Smooth muscle cell (in vitro differentiated cells): ENCODE measurements at regions not wholly inside any gene's neighbourhood (a gene's known extent, or its start where the extent isn't known, plus 50 kb on each side); places are given as distances from the start of the nearest gene placed in this dataset.

Source experiments
- DNase-seq: peaks from one replicate; lab custom pipeline; 2025; ENCODE audit not compliant: unreplicated experiment; lab: John Stamatoyannopoulos, UW
- H2AFZ ChIP-seq: fragments of 200-600 bp; sonication (generic); 2 replicates; pipeline ENCODE4 v1.6.0; 2016; ENCODE audit warnings: antibody characterized with exemption, low read depth, mild to moderate bottlenecking
- H3F3A ChIP-seq: fragments of 200-600 bp; sonication (generic); 2 replicates; pipeline ENCODE4 v1.6.0; 2017; ENCODE audit warnings: antibody characterized with exemption, low read depth
- H3K27ac ChIP-seq: fragments of 200-600 bp; sonication (generic); 2 replicates; pipeline ENCODE4 v1.5.1; 2016; ENCODE audit warnings: low read depth, mild to moderate bottlenecking
- H3K27me3 ChIP-seq: fragments of 200-600 bp; sonication (generic); 2 replicates; pipeline ENCODE4 v1.6.1; 2016; ENCODE audit warnings: low read depth, mild to moderate bottlenecking
- H3K36me3 ChIP-seq: fragments of 200-600 bp; sonication (generic); 2 replicates; pipeline ENCODE4 v1.5.1; 2016; ENCODE audit warnings: low read depth
- H3K4me1 ChIP-seq: fragments of 200-600 bp; sonication (generic); 2 replicates; pipeline ENCODE4 v1.5.1; 2016; ENCODE audit warnings: low read depth
- H3K4me2 ChIP-seq: fragments of 200-600 bp; sonication (generic); 2 replicates; pipeline ENCODE4 v1.6.0; 2016; ENCODE audit warnings: mild to moderate bottlenecking
- H3K4me3 ChIP-seq: fragments of 200-600 bp; sonication (generic); 2 replicates; pipeline ENCODE4 v1.5.1; 2016; ENCODE audit warnings: mild to moderate bottlenecking
- H3K79me2 ChIP-seq: fragments of 200-600 bp; sonication (generic); 2 replicates; pipeline ENCODE4 v1.6.0; 2016; ENCODE audit warnings: low read depth, mild to moderate bottlenecking
- H3K9ac ChIP-seq: fragments of 200-600 bp; sonication (generic); 2 replicates; pipeline ENCODE4 v1.6.0; 2016; ENCODE audit warnings: low read depth
- H3K9me3 ChIP-seq: fragments of 200-600 bp; sonication (generic); replicated peaks from 2 replicates; pipeline ENCODE4 v1.5.1; 2016; ENCODE audit warnings: low read depth
- H4K20me1 ChIP-seq: fragments of 200-600 bp; sonication (generic); 2 replicates; pipeline ENCODE4 v1.6.0; 2016; ENCODE audit warnings: low read depth
- WGBS: methylation state at CpG from one replicate; pipeline ENCODE4 v1.1.7; 2016; ENCODE audit warnings: low lambda C conversion rate; 5-methylcytosine and 5-hydroxymethylcytosine counted together
- TF ChIP-seq, protein P1 (sequence below): fragments of 200-600 bp; sonication (generic); IDR thresholded peaks from 2 replicates; pipeline ENCODE4 v1.5.1; 2017; ENCODE audit warnings: borderline replicate concordance, mild to moderate bottlenecking, antibody characterized with exemption; ENCODE audit not compliant: insufficient read depth, poor library complexity, severe bottlenecking

DNA sequence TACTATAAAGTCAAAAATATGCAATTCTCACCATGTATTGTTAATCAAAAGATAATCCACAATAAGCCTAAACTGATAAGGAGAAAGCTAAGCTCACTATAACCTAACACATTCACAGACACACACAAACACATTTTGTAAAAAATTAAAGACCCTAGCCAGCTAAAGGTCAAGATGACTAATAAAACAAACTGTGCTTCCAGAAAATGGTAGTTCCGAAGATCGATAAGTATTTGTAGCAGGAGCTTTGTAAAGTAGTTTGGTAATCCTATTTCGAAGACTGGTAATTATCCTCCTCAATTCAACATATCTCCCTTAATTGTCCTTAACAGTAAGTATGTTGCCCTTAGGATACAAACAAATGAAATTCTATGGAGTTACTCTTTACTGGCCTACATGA, 62.9 kb upstream of the CHMP2B start:
- H3K9me3 ChIP-seq, result no peaks in the 10 kb centered on the region
- no peaks in the 10 kb centered on the region for H3K36me3 ChIP-seq
- H3K4me3 ChIP-seq, result no peak overlapping the region
- H4K20me1 ChIP-seq, result no peaks in the 10 kb centered on the region
- H3K4me1 ChIP-seq, result no peaks in the 10 kb centered on the region
- no peak overlapping the region for H3K9ac ChIP-seq
- no peaks in the 10 kb centered on the region for H3F3A ChIP-seq
- no peaks in the 10 kb centered on the region for H3K79me2 ChIP-seq
- TF ChIP-seq, protein P1, sequence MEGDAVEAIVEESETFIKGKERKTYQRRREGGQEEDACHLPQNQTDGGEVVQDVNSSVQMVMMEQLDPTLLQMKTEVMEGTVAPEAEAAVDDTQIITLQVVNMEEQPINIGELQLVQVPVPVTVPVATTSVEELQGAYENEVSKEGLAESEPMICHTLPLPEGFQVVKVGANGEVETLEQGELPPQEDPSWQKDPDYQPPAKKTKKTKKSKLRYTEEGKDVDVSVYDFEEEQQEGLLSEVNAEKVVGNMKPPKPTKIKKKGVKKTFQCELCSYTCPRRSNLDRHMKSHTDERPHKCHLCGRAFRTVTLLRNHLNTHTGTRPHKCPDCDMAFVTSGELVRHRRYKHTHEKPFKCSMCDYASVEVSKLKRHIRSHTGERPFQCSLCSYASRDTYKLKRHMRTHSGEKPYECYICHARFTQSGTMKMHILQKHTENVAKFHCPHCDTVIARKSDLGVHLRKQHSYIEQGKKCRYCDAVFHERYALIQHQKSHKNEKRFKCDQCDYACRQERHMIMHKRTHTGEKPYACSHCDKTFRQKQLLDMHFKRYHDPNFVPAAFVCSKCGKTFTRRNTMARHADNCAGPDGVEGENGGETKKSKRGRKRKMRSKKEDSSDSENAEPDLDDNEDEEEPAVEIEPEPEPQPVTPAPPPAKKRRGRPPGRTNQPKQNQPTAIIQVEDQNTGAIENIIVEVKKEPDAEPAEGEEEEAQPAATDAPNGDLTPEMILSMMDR, result no peak
- H3K4me2 ChIP-seq, result no peak overlapping the region
- DNase-seq, result no peak
- H3K27me3 ChIP-seq, result no peaks in the 10 kb centered on the region
- no peak overlapping the region for H3K27ac ChIP-seq
- H2AFZ ChIP-seq, result no peak overlapping the region
- 80% methylated on average over 3 of the region's 3 CpGs for WGBS

DNA sequence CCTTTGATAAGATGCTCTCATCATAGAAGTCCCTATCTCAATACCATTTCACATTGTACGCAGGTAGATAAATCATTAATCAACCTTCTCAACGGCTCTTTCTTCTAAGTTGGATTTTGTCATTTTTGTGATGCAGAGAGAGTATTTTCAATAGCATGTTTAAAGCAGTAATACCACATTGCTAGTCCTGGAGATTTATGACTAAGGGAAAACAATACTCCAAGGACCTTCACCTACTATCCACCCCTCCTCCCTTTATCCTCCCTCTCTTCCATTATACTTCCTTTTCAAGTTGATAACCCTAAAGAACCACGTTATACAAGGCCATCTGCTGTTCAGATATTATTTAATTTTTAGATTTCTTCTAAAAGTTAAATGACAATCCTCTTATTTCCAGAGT, 65.3 kb upstream of the CHMP2B start:
- H3K36me3 ChIP-seq, result no peaks in the 10 kb centered on the region
- no peaks in the 10 kb centered on the region for H3K9me3 ChIP-seq
- no peaks in the 10 kb centered on the region for H3K27me3 ChIP-seq
- no peaks in the 10 kb centered on the region for H3K4me1 ChIP-seq
- H3F3A ChIP-seq, result no peaks in the 10 kb centered on the region
- no peak for DNase-seq
- H3K4me2 ChIP-seq, result no peak overlapping the region
- TF ChIP-seq, protein P1, result no peak
- no peak overlapping the region for H3K9ac ChIP-seq
- H3K4me3 ChIP-seq, result no peak overlapping the region
- WGBS, result 65% methylated on average over 3 of the region's 3 CpGs
- no peak overlapping the region for H3K27ac ChIP-seq
- H3K79me2 ChIP-seq, result no peaks in the 10 kb centered on the region
- H4K20me1 ChIP-seq, result no peaks in the 10 kb centered on the region
- no peak overlapping the region for H2AFZ ChIP-seq

DNA sequence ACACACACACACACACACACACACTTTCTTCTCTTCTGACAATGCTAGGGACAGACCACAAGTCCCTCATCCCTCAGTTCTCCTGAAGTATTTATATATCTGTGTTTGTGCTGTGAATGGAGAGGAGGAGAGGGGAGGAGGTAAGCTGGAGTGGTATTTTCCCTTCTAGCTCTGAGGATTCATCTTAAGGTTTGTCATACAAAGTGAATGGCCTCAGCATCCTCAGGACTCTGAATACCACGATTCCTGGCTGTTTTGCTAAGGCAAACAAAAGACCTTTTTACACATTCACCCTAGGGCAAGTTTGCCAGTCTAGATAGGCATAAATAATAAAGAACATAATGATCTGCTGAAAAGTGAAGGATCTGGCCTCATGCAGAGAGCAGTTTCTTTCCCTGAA, 65.7 kb upstream of the CHMP2B start:
- H3K27ac ChIP-seq, result no peak overlapping the region
- no peaks in the 10 kb centered on the region for H3K36me3 ChIP-seq
- WGBS, result 74% methylated on average over 1 of the region's 1 CpG
- no peaks in the 10 kb centered on the region for H3K79me2 ChIP-seq
- H3K4me3 ChIP-seq, result no peak overlapping the region
- H3K27me3 ChIP-seq, result no peaks in the 10 kb centered on the region
- no peaks in the 10 kb centered on the region for H3K4me1 ChIP-seq
- TF ChIP-seq, protein P1, result no peak
- H2AFZ ChIP-seq, result no peak overlapping the region
- H4K20me1 ChIP-seq, result no peaks in the 10 kb centered on the region
- H3K4me2 ChIP-seq, result no peak overlapping the region
- no peaks in the 10 kb centered on the region for H3K9me3 ChIP-seq
- DNase-seq, result no peak
- no peak overlapping the region for H3K9ac ChIP-seq
- H3F3A ChIP-seq, result no peaks in the 10 kb centered on the region

DNA sequence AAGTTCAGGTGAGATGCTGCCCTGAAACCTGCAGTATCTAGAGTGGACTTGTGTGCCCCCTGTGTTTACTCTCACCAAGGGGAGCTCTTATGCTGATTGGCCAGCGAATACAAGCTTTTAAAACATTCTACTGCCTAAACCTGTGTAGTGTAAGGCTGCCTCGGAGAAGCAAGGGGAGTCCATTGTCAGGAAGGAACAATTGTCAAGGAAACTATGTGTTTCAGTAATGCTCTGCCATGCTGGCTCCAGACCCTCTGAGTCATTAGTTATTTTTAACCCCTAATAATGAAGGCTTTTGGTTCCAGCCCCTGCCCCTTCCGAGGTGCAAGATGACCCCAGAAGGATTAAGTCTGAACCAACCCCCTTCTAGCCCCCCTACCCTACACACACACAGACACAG, 66.1 kb upstream of the CHMP2B start:
- Histone ChIP-seq H3K27ac (no peak overlapping the region), H3K9ac (no peak overlapping the region), H3F3A (no peaks in the 10 kb centered on the region), H3K79me2 (no peaks in the 10 kb centered on the region), H2AFZ (no peak overlapping the region), H3K9me3 (no peaks in the 10 kb centered on the region), H3K4me1 (no peaks in the 10 kb centered on the region), H3K4me2 (no peak overlapping the region), H3K36me3 (no peaks in the 10 kb centered on the region), H3K4me3 (no peak overlapping the region), H3K27me3 (no peaks in the 10 kb centered on the region), H4K20me1 (no peaks in the 10 kb centered on the region)
- 60% methylated on average over 3 of the region's 3 CpGs for WGBS
- TF ChIP-seq, protein P1, result no peak
- DNase-seq, result no peak
